ENCODE measurements at regions not wholly inside any gene's neighbourhood (a gene's known extent, or its start where the extent isn't known, plus 50 kb on each side); places are given as distances from the start of the nearest gene placed in this dataset.
"Not testable (repeated sequence)": the region's sequence is repeated elsewhere in the genome, so short reads cannot be mapped to it uniquely, and the experiment has no call there.

GRCh38 chr7:67620216-67620933, 623.7 kb downstream of the TYW1 start:
- DNase-seq (ENCODE audit: low spot score): no peak

GRCh38 chr7:67621704-67622103, 625.1 kb downstream of the TYW1 start:
- DNase-seq (ENCODE audit: low spot score): no peak

- peak; percentile 62 for DNase-seq (ENCODE audit: low spot score)
These were observed 628.7 kb downstream of the TYW1 start for GRCh38 chr7:67625257-67625737.

- DNase-seq (ENCODE audit: low spot score): no peak
These were observed 634.8 kb downstream of the TYW1 start for GRCh38 chr7:67631476-67631875.

- no peak for DNase-seq (ENCODE audit: low spot score)
These were observed 638.6 kb downstream of the TYW1 start for GRCh38 chr7:67635271-67635670.

GRCh38 chr7:67636348-67637022, 639.9 kb downstream of the TYW1 start:
- DNase-seq (ENCODE audit: low spot score): no peak

GRCh38 chr7:67637023-67637358, 640.4 kb downstream of the TYW1 start:
- no peak for DNase-seq (ENCODE audit: low spot score)

- DNase-seq (ENCODE audit: low spot score): not testable (repeated sequence)
These were observed 645.9 kb downstream of the TYW1 start for GRCh38 chr7:67642542-67642941.

GRCh38 chr7:67644151-67644550, 647.5 kb downstream of the TYW1 start:
- no peak for DNase-seq (ENCODE audit: low spot score)

GRCh38 chr7:67652937-67653336, 656.3 kb downstream of the TYW1 start:
- no peak for DNase-seq (ENCODE audit: low spot score)

- no peak for DNase-seq (ENCODE audit: low spot score)
These were observed 657.3 kb downstream of the TYW1 start for GRCh38 chr7:67653856-67654454.

- DNase-seq (ENCODE audit: low spot score): no peak
These were observed 658.0 kb downstream of the TYW1 start for GRCh38 chr7:67654642-67655041.

- DNase-seq (ENCODE audit: low spot score): no peak
These were observed 658.5 kb downstream of the TYW1 start for GRCh38 chr7:67655168-67655567.

GRCh38 chr7:67659091-67659490, 662.5 kb downstream of the TYW1 start:
- no peak for DNase-seq (ENCODE audit: low spot score)

- DNase-seq (ENCODE audit: low spot score): no peak
These were observed 666.2 kb downstream of the TYW1 start for GRCh38 chr7:67662804-67663203.

GRCh38 chr7:67663644-67664043, 667.0 kb downstream of the TYW1 start:
- no peak for DNase-seq (ENCODE audit: low spot score)

- DNase-seq (ENCODE audit: low spot score): not testable (repeated sequence)
These were observed 669.7 kb downstream of the TYW1 start for GRCh38 chr7:67666359-67666758.

- no peak for DNase-seq (ENCODE audit: low spot score)
These were observed 674.4 kb downstream of the TYW1 start for GRCh38 chr7:67671006-67671548.

- no peak for DNase-seq (ENCODE audit: low spot score)
These were observed 677.2 kb downstream of the TYW1 start for GRCh38 chr7:67673861-67674260.

- not testable (repeated sequence) for DNase-seq (ENCODE audit: low spot score)
These were observed 678.2 kb downstream of the TYW1 start for GRCh38 chr7:67674862-67675261.

GRCh38 chr7:67675971-67676370, 679.3 kb downstream of the TYW1 start:
- no peak for DNase-seq (ENCODE audit: low spot score)

GRCh38 chr7:67678419-67678818, 681.8 kb downstream of the TYW1 start:
- DNase-seq (ENCODE audit: low spot score): no peak

GRCh38 chr7:67683628-67684027, 687.0 kb downstream of the TYW1 start:
- no peak for DNase-seq (ENCODE audit: low spot score)
